ENCODE measurements at regions not wholly inside any gene's neighbourhood (a gene's known extent, or its start where the extent isn't known, plus 50 kb on each side); places are given as distances from the start of the nearest gene placed in this dataset.

DNA sequence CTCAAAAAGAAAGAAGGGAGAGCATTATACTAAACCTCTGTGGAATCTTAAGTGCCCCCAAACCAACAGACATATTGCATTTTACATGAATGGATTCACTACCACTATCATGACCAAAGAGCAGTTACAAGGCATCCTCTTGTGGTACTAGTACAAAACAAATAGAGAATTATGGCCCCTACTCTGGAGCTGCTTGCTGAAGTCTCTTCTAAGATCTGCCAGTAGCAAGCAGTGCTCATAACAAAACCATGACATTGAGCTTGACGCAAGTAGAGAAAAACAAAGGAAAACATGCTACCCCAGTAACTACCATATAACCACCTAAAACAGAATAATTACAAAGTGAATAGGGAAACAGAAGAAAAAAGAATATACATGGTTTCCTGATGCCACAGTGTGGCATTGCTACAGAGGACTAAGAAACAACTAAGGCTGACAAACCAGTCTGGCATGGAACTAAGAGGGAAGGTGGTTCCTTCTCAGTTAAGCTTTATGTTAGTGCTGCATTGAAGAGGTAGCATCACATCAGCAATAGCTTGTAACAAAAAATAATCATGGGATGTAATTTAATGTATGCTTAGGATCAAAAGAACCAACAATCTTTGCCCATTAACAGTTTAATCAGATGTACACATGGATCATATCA is 150.2 kb upstream of the AGR3 start:
- Mint-ChIP-seq H3K4me3 (no peak overlapping the region), H3K4me1 (ENCODE audit: low read depth) (peaks cover 18% of the 10 kb centered on the region), H3K27ac (no peak overlapping the region), H3K27me3 (ENCODE audit: insufficient read depth) (no peaks in the 10 kb centered on the region), H3K36me3 (ENCODE audit: low read depth) (peaks cover 3% of the 10 kb centered on the region), H3K9me3 (no peaks in the 10 kb centered on the region)
- intact Hi-C loops (cut with micrococcal nuclease) = no loop called here
- DNase-seq (ENCODE audit: low spot score) = no peak

DNA sequence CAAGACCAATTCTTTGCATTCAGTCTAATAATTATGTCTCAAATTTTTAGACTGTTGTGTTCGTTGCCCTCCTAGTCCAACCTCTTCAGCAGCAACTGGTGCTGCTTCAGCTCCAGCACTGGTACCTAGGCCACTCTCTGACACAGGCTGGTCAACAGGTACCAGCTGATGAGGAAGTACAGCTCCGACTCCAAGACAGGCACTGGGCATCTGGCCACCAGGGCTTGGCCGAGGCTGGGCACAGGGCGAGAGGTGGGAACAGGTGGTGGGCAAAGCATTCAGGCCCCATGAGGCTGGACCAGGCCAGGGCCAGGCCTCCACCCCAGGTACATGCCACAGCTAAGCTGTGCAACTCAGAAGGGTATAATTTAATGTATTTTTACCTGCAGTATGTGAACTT is 151.5 kb upstream of the AGR3 start:
- Mint-ChIP-seq H3K4me3 (no peak overlapping the region), H3K4me1 (ENCODE audit: low read depth) (peaks cover 18% of the 10 kb centered on the region), H3K36me3 (ENCODE audit: low read depth) (peaks cover 3% of the 10 kb centered on the region), H3K27me3 (ENCODE audit: insufficient read depth) (no peaks in the 10 kb centered on the region), H3K27ac (no peak overlapping the region), H3K9me3 (no peaks in the 10 kb centered on the region)
- intact Hi-C loops (cut with micrococcal nuclease) = no loop called here
- no peak for DNase-seq (ENCODE audit: low spot score)

DNA sequence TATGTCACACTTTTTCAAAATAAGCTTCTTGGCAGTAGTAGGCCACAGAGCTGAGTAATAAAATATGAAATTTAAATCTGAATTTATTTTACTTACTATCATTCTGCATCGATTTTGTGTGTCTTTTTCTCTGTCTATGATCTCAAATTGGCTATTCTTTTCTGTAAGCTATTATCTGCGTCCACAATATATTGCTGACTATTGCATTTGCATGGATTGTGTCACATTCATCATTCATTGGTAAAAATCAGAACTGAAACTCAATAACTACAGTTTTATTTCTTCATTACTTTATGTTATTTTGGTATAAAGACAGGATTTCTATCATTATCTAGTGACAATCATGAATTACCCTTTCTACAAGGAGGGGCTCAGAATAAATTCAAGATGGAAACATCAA is 154.8 kb upstream of the AGR3 start:
- no peak overlapping the region for H3K4me3 Mint-ChIP-seq
- H3K36me3 Mint-ChIP-seq (ENCODE audit: low read depth) = no peaks in the 10 kb centered on the region
- no peaks in the 10 kb centered on the region for H3K9me3 Mint-ChIP-seq
- intact Hi-C loops (cut with micrococcal nuclease) = no loop called here
- DNase-seq (ENCODE audit: low spot score) = no peak
- H3K27ac Mint-ChIP-seq = no peak overlapping the region
- H3K27me3 Mint-ChIP-seq (ENCODE audit: insufficient read depth) = peaks cover 6% of the 10 kb centered on the region
- peaks cover 13% of the 10 kb centered on the region for H3K4me1 Mint-ChIP-seq (ENCODE audit: low read depth)

GRCh38 chr7:17037356-17037755 is 155.6 kb upstream of the AGR3 start:
- H3K27me3 Mint-ChIP-seq (ENCODE audit: insufficient read depth) = peaks cover 6% of the 10 kb centered on the region
- H3K9me3 Mint-ChIP-seq = no peaks in the 10 kb centered on the region
- DNase-seq (ENCODE audit: low spot score) = no peak
- intact Hi-C loops (cut with micrococcal nuclease) = no loop called here
- no peak overlapping the region for H3K4me3 Mint-ChIP-seq
- H3K4me1 Mint-ChIP-seq (ENCODE audit: low read depth) = peaks cover 6% of the 10 kb centered on the region
- H3K27ac Mint-ChIP-seq = no peak overlapping the region
- H3K36me3 Mint-ChIP-seq (ENCODE audit: low read depth) = no peaks in the 10 kb centered on the region

DNA sequence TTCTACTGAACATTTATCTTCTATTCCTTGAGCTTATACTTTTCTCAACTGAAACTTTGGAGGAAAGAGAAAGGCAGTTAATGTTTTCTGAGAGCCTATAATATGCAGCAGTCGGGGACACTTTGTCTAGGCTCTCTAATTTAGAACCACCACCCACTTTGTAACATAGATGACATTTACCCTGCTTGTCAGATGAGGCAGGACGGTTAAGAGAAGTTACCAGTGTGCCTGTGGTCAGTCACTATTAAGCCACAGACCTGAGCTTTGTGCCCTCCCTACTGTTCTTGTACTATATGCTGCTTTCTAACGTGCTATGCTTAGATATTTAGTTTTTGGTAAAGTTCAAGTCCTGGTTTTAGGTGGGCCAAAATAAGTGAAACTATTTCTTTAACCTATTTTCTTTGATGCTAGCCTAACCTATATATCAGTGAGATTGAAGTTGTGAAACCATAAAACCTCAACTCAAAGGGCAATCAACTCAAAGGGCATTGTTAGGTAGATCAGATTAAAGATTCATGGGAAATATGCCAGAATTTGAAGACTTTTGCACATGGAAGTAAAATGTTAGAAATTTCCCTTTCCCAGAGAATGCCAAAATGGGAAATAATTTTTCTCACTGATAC is 156.5 kb upstream of the AGR3 start:
- Mint-ChIP-seq H3K9me3 (no peaks in the 10 kb centered on the region), H3K27ac (no peak overlapping the region), H3K4me1 (ENCODE audit: low read depth) (peaks cover 10% of the 10 kb centered on the region), H3K36me3 (ENCODE audit: low read depth) (no peaks in the 10 kb centered on the region), H3K27me3 (ENCODE audit: insufficient read depth) (peaks cover 6% of the 10 kb centered on the region), H3K4me3 (no peak overlapping the region)
- no peak for DNase-seq (ENCODE audit: low spot score)
- intact Hi-C loops (cut with micrococcal nuclease) = no loop called here

- H3K27me3 Mint-ChIP-seq (ENCODE audit: insufficient read depth) = peaks cover 6% of the 10 kb centered on the region
- no peak overlapping the region for H3K4me3 Mint-ChIP-seq
- no peaks in the 10 kb centered on the region for H3K9me3 Mint-ChIP-seq
These were observed 157.0 kb upstream of the AGR3 start for GRCh38 chr7:17038783-17039170.

DNA sequence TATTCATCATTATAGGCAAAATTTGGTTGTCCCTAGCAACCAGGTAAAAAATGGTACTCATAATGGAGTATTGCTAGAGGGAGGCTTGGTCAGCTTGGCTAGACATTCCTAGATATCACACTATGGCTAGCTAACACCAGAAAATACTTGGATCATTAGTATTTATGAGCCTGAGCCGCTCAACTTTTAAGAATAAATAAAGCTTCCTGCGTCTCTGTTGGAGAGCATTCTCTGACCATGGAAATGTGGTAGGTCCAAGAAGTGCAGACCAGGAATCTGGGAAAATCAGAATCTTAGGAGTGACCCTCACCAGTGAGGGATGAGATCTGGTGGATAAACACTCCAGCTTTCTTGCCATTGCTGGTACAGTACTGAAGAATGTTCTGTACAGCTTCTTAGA is 157.6 kb upstream of the AGR3 start:
- no peak overlapping the region for H3K4me3 Mint-ChIP-seq
- peaks cover 20% of the 10 kb centered on the region for H3K4me1 Mint-ChIP-seq (ENCODE audit: low read depth)
- DNase-seq (ENCODE audit: low spot score) = no peak
- no peaks in the 10 kb centered on the region for H3K36me3 Mint-ChIP-seq (ENCODE audit: low read depth)
- no peaks in the 10 kb centered on the region for H3K9me3 Mint-ChIP-seq
- H3K27me3 Mint-ChIP-seq (ENCODE audit: insufficient read depth) = peaks cover 6% of the 10 kb centered on the region
- intact Hi-C loops (cut with micrococcal nuclease) = no loop called here
- H3K27ac Mint-ChIP-seq = no peak overlapping the region

More at GRCh38 chr7:17038783-17039170, 157.0 kb upstream of the AGR3 start:
- no peak for DNase-seq (ENCODE audit: low spot score)
- H3K4me1 Mint-ChIP-seq (ENCODE audit: low read depth) = peaks cover 15% of the 10 kb centered on the region
- H3K27ac Mint-ChIP-seq = no peak overlapping the region
- intact Hi-C loops (cut with micrococcal nuclease) = no loop called here
- no peaks in the 10 kb centered on the region for H3K36me3 Mint-ChIP-seq (ENCODE audit: low read depth)

GRCh38 chr7:17040716-17041115 is 158.9 kb upstream of the AGR3 start:
- intact Hi-C loops (cut with micrococcal nuclease) = loop anchor here (1.0 to 5.0 kb wide), 3 partner anchors 102 to 194 kb away; no protein-coding TSS in a partner anchor
- no peak for DNase-seq (ENCODE audit: low spot score)
- Mint-ChIP-seq H3K4me3 (no peak overlapping the region), H3K4me1 (ENCODE audit: low read depth) (peaks cover 20% of the 10 kb centered on the region), H3K9me3 (no peaks in the 10 kb centered on the region), H3K36me3 (ENCODE audit: low read depth) (no peaks in the 10 kb centered on the region), H3K27ac (no peak overlapping the region), H3K27me3 (ENCODE audit: insufficient read depth) (peaks cover 6% of the 10 kb centered on the region)

GRCh38 chr7:17041324-17041723 is 159.5 kb upstream of the AGR3 start:
- H3K27ac Mint-ChIP-seq = no peak overlapping the region
- no peaks in the 10 kb centered on the region for H3K9me3 Mint-ChIP-seq
- H3K4me3 Mint-ChIP-seq = no peak overlapping the region

DNA sequence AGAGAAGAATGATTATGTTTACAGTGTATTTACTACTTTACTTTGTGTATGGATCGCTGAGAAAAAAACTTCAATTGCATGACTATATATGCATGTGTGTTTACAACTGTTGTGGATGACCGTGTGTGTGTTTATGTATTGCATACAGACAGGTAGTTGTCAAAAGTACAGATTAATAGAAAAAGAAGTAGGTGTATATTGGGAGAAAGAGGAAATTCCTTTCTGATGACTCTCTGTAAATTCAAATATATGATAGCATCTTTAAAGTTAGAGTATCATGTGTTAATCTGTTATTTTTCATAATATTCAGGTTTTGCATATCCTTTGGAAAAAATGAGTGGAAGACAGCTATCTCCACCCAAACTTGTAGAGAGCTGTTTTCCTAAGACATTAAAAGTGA is 160.4 kb upstream of the AGR3 start:
- H3K4me3 Mint-ChIP-seq = no peak overlapping the region
- H3K9me3 Mint-ChIP-seq = no peaks in the 10 kb centered on the region
- H3K36me3 Mint-ChIP-seq (ENCODE audit: low read depth) = no peaks in the 10 kb centered on the region
- peaks cover 20% of the 10 kb centered on the region for H3K4me1 Mint-ChIP-seq (ENCODE audit: low read depth)
- peak overlapping the region; percentile 18 for H3K27ac Mint-ChIP-seq
- DNase-seq (ENCODE audit: low spot score) = no peak
- intact Hi-C loops (cut with micrococcal nuclease) = loop anchor here (2.0 to 5.0 kb wide), 3 partner anchors 100 to 117 kb away; no protein-coding TSS in a partner anchor
- H3K27me3 Mint-ChIP-seq (ENCODE audit: insufficient read depth) = peaks cover 6% of the 10 kb centered on the region

More at GRCh38 chr7:17041324-17041723, 159.5 kb upstream of the AGR3 start:
- intact Hi-C loops (cut with micrococcal nuclease) = loop anchor here (1.0 to 5.0 kb wide), 3 partner anchors 101 to 193 kb away; no protein-coding TSS in a partner anchor
- H3K36me3 Mint-ChIP-seq (ENCODE audit: low read depth) = no peaks in the 10 kb centered on the region
- DNase-seq (ENCODE audit: low spot score) = no peak
- H3K4me1 Mint-ChIP-seq (ENCODE audit: low read depth) = peaks cover 20% of the 10 kb centered on the region
- H3K27me3 Mint-ChIP-seq (ENCODE audit: insufficient read depth) = peaks cover 6% of the 10 kb centered on the region

GRCh38 chr7:17043012-17043877 is 161.5 kb upstream of the AGR3 start:
- no peaks in the 10 kb centered on the region for H3K36me3 Mint-ChIP-seq (ENCODE audit: low read depth)
- H3K27ac Mint-ChIP-seq = no peak overlapping the region
- H3K4me3 Mint-ChIP-seq = no peak overlapping the region
- peaks cover 6% of the 10 kb centered on the region for H3K27me3 Mint-ChIP-seq (ENCODE audit: insufficient read depth)
- intact Hi-C loops (cut with micrococcal nuclease) = loop anchor here (2.0 to 5.0 kb wide), 3 partner anchors 99 to 116 kb away; no protein-coding TSS in a partner anchor
- H3K9me3 Mint-ChIP-seq = no peaks in the 10 kb centered on the region
- DNase-seq (ENCODE audit: low spot score) = no peak
- peaks cover 20% of the 10 kb centered on the region for H3K4me1 Mint-ChIP-seq (ENCODE audit: low read depth)

DNA sequence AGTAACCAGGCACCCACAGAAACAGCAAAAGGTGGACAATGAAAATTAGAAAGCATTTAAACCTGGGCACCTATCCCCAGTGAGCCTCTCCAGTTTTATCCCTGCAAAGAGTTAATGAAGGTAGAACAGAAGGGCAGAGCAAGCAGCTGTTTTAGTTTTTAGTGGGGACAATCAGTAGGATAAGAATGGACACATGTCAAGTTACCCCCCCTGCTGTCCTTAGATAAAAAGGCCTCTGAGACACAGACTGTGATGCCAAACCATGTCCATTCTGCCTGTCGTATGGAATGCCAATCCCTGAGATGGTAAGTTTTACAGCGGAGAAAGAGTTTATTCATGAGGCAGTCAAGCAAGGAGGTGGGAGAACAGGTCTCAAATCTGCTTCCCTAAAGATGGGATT is 162.6 kb upstream of the AGR3 start:
- Mint-ChIP-seq H3K27me3 (ENCODE audit: insufficient read depth) (no peaks in the 10 kb centered on the region), H3K27ac (no peak overlapping the region), H3K4me1 (ENCODE audit: low read depth) (peaks cover 20% of the 10 kb centered on the region), H3K4me3 (no peak overlapping the region), H3K9me3 (no peaks in the 10 kb centered on the region), H3K36me3 (ENCODE audit: low read depth) (no peaks in the 10 kb centered on the region)
- intact Hi-C loops (cut with micrococcal nuclease) = loop anchor here (5.0 kb wide), 2 partner anchors 98 to 112 kb away; no protein-coding TSS in a partner anchor
- DNase-seq (ENCODE audit: low spot score) = no peak

GRCh38 chr7:17044861-17045260 is 163.1 kb upstream of the AGR3 start:
- Mint-ChIP-seq H3K4me1 (ENCODE audit: low read depth) (peaks cover 20% of the 10 kb centered on the region), H3K9me3 (no peaks in the 10 kb centered on the region), H3K27me3 (ENCODE audit: insufficient read depth) (no peaks in the 10 kb centered on the region), H3K4me3 (no peak overlapping the region), H3K36me3 (ENCODE audit: low read depth) (no peaks in the 10 kb centered on the region), H3K27ac (no peak overlapping the region)
- intact Hi-C loops (cut with micrococcal nuclease) = loop anchor here (5.0 kb wide), 2 partner anchors 97 to 113 kb away; no protein-coding TSS in a partner anchor
- DNase-seq (ENCODE audit: low spot score) = no peak

All from activated T-helper 1 cell treated with anti-CD3 and anti-CD28 coated beads, Interleukin-12 subunit alpha, Interleukin-12 subunit beta, Interleukin-2, Interleukin-4 antibody, amounts not matched to agents 30 ng/mL and 10 ng/mL and 1 ng/mL, durations not matched to agents 14 hours and 24 hours and 36 hours (primary cell).